ENCODE measurements at regions not wholly inside any gene's neighbourhood (a gene's known extent, or its start where the extent isn't known, plus 50 kb on each side); places are given as distances from the start of the nearest gene placed in this dataset.
"Not testable (repeated sequence)": the region's sequence is repeated elsewhere in the genome, so short reads cannot be mapped to it uniquely, and the experiment has no call there.

- no peak for DNase-seq
Measured at GRCh38 chr13:88622362-88622973, 951.3 kb downstream of the SLITRK5 start.

- no peak for DNase-seq
Measured at GRCh38 chr13:88623150-88623549, 952.0 kb downstream of the SLITRK5 start.

- no peak for DNase-seq
Measured at GRCh38 chr13:88627071-88627470, 955.9 kb downstream of the SLITRK5 start.

- DNase-seq: no peak
Measured at GRCh38 chr13:88628882-88629281, 957.7 kb downstream of the SLITRK5 start.

DNA sequence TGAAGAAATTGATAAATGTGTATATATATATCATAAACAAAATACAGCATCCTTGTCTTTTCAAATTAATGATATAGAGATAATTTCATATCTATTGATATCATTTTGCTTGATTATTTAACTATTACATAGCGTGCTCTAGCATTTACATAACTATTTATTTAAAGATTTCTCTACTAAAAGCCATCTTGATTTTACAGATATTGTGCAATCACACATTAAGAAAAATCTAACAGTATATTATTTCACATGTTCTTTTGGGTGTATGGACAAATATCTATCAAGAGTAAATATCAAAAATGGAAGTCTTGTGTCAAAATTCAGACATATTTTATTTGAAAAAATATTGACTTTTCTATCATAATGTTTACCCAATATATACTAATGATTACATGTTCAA is 966.8 kb downstream of the SLITRK5 start:
- DNase-seq: no peak

- no peak for DNase-seq
Measured at GRCh38 chr13:88643233-88643632, 972.1 kb downstream of the SLITRK5 start.

DNA sequence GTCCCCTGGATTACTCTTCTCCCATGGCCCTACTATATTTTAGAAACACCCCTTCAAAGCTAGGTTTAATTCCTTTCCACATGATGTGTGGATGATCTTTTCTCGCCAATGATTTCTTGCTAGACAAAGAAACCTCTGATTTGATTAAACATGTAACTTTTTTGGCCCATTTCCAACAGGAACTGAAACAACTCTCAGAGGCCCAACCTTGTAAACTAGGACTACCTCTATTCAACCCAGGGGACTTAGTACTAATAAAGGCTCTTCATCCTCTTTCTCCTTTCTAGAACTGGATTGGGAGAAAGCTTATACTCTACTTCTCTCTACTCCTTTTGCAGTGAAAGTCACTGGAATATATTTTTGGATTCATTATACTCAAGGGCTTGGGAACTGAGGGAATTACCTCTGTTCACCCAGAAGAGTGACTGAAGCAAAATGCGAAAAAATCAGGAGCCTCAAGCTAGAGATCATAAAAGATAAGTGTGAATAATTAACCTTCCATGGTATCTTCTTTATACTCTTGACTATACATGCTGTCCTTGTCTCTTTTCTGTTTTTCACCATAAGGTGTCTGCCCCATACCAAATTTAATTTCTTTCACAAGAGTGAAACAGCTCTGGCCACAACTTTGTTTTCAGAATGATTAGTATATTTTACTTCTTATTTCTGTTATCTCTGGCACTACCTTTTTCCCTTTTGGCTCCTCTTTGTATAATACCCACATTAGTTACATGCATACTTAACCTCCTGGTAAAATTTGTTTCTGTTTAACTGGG is 977.6 kb downstream of the SLITRK5 start:
- no peak for DNase-seq

- DNase-seq: no peak
Measured at GRCh38 chr13:88649855-88650254, 978.7 kb downstream of the SLITRK5 start.

DNA sequence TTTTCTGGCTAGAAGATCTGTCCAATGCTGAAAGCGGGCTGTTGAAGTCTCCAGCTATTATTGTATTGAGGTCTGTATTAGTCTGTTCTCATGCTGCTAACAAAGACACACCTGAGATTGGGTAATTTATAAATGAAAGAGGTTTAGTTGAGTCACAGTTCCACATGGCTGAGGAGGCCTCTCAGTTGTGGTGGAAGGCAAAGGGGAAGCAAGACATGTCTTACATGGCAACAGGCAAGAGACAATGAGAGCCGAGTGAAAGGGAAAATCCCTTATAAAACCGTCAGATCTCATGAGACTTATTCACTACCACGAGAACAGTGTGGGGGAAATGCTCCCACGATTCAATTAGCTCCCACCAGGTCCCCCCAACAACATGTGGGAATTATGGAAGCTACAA is 980.4 kb downstream of the SLITRK5 start:
- no peak for DNase-seq

- DNase-seq: no peak
Measured at GRCh38 chr13:88656751-88657150, 985.6 kb downstream of the SLITRK5 start.

DNA sequence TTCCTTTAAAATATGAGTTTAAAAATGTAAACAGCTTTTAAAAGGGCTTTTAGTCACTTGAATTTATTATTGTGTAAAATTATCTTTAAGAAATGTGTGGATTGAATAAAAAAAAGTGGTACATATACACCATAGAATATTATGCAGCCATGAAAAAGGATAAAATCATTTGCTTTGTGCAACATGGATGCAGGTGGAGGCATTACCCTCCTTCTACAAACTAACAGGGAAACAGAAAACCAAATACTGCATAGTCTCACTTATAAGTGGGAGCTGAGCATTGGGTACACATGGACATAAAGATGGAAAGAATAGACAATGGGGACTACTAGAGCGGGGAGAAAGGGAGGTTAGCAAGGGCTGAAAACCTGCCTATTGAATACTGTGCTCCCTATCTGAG is 999.3 kb downstream of the SLITRK5 start:
- no peak for DNase-seq

DNA sequence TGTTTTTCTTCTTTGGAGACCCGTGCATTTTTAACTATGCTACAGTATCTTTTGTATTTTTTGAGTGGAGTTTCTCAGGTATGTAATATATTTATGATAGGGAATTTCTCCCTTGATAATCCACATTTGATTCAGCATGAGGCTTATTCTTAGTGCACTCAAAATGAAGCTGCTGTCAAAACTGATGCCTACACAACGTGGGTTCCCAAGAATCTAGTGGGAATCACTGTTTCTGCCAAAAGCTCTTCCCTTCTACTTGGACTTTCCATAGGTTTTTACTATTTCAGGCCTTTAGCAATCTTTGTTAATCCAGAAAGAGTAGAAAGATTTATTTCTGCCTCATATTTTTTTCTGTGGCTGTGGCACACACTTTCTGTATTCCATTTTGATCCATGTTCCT is 1003.7 kb downstream of the SLITRK5 start:
- no peak for DNase-seq

- no peak for DNase-seq
Measured at GRCh38 chr13:88675347-88675996, 1004.3 kb downstream of the SLITRK5 start.

- DNase-seq: no peak
Measured at GRCh38 chr13:88676016-88676415, 1004.8 kb downstream of the SLITRK5 start.

DNA sequence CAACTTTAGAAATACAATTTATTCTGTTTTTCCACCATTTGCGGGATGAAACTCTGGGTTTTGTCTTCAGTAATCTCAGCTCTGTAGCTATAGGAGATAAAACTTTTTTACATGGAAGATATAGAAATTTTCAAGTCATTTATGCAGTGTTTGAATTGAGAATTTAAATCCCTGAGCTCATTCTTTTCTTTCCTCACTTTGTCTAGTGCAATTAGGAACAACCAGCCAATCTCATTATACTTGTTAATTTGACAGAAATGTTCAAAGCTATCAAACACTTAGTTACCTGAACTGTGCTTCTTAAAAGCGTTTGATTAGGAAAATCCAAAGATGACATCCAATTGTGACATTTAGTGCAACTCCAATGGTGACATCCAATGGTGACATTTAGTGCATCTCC is 1014.3 kb downstream of the SLITRK5 start:
- no peak for DNase-seq

DNA sequence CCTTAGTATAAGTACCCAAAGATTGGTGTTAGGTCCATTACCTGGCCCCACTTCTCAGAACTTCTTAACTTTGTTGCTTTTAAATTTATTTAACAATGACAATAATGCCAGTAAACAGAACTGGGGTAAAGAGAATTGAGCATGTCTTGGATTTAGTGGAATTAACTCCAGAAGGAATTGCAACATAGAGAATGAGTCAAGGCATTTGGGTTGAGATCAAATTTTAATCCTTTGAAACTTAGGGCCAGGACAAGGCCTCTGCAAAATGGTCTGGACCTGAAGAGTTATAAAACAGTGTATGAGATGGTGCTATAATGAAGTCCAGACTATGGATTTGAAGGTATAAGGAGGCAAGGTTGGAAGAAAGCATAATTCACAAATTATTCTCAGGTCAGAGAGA is 1030.4 kb downstream of the SLITRK5 start:
- DNase-seq: no peak

DNA sequence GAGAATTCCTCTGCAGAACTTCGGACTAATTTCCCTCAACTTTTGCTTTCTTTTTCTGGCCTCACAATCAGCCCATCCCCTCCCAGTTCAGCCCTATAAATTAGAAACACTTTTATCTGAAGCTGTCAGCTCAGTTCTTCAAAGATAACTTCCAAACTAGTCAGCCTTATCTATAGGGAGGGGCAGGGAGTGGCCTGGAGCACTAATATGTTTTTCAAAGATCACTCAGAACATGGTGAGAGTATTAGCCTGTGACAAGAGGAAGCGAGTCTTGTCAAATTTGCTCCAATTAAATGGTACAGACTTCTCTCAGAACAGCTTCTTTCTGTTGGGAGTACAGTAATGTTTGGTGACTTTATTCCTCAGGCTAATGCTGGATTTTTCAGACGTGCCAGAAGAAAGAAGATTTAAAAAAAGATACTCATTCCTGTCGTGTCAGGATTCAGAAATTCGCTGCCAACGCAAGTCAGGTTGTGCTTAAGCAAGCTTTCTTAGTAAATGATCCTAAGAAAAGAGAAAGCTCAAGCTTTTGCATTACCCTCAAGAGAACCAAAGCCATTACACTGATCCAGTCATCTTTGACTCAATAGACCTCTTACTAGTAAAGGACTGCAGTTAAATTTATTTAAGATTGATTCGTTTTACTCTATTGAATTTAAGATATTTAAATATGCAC is 1033.6 kb downstream of the SLITRK5 start:
- no peak for DNase-seq

DNA sequence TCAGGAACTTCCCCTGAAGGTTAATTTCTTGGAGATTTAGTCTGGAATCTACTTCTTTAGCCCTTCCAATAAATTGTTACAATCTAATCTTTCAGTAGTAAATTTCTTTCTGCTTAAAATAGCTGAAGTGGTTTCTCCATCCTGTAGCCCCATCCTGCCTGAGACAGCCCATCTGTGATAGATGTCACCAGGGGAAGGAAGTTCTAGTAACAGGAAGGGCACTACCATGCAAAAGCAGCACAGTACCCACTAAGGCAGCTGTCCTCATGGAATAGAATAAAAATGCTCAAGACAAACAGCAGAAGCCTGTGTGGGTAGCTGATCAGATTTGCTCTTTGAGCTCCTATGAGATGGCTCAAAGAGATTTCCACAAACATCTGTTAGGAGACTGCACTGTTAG is 1036.5 kb downstream of the SLITRK5 start:
- no peak for DNase-seq

GRCh38 chr13:88717946-88718345 is 1046.8 kb downstream of the SLITRK5 start:
- no peak for DNase-seq

DNA sequence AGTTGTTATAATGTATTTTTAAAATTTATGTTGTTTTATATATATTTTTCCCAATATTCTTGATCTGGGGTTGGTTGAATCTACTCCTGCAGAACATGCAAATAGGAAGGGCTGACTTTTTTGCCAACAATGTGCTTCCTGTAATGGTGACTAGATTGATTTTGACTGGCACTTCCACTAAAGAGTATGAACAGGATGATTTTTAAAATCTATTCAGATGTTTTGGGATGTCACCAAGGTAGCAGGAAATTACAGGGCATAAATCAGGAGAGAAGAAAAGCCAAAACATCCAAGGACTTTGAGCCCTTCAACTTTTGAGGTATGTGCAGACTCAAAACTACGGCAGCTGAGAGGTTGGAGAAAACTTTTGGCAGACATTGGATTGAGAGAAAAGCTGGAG is 1047.6 kb downstream of the SLITRK5 start:
- no peak for DNase-seq

DNA sequence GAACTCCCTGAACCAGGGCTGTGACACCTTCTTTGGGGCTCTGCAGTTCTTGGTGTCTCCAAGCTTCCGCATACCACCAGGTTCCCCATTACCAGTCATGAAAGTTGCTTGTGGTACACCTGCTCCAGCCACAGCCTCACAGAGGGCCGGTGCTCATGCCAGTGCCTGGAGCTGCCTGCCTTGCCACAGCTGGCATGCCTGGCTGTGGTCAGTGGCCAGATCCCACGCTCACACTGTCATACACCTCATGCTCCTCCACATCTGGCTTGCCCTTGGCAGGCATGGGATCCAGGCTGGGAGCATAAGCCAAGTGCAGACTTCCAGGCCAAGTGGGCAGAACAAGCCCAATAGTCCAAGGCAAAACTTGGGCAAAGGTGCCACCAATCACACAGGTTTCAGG is 1054.9 kb downstream of the SLITRK5 start:
- DNase-seq: no peak

DNA sequence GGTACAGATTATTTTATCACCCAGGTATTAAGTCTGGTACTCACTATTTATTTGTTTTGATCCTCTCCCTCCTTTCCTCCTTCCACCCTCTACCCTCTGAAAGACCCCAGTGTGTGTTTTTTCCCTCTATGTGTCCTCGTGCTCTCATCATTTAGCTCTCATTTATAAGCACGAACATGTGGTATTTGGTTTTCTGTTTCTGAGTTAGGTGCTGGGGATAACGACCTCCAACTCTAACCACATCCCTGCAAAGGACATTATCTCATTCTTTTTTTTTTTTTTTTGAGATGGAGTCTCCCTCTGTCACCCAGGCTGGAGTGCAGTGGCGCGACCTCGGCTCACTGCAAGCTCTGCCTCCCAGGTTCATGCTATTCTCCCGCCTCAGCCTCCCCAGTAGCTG is 1056.1 kb downstream of the SLITRK5 start:
- DNase-seq: not testable (repeated sequence)

DNA sequence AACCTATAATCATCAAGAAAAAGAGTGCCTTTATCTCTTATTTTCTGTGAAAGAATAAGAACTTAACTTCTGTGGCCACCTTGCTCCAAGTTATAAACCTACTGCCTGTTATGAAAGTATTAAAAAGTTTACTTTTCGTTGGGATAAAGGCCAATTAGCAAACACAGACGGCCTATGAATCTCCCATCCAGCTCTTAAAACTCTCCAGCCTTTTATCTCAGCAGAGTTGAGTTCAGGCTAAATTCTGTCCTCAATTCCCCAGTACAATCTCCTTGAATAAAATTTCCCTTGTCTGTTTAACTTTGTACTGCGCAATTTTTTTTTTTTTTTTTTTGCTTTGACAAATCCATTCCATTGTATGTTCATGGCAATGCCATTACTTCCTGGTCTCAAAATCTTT is 1058.4 kb downstream of the SLITRK5 start:
- DNase-seq: no peak

- no peak for DNase-seq
Measured at GRCh38 chr13:88736026-88736425, 1064.9 kb downstream of the SLITRK5 start.

Measured in right forelimb (tissue), 1 donor.